SK-N-SH treated with all-trans-retinoic acid at 6 μM for 48 hours (cell line): ENCODE measurements at regions not wholly inside any gene's neighbourhood (a gene's known extent, or its start where the extent isn't known, plus 50 kb on each side); places are given as distances from the start of the nearest gene placed in this dataset.

Experiments
- ATAC-seq: fragments of 200-7000 bp; cut with Tn5 transposase; 3 replicates; pipeline ENCODE4 v1.9.1; 2020; ENCODE audit warnings: mild to moderate bottlenecking, moderate library complexity
- ARNTL ChIP-seq: fragments of 450-650 bp; formaldehyde crosslinking; IDR thresholded peaks from 2 replicates; pipeline ENCODE4 v1.5.0; 2020; ENCODE audit warnings: low read depth, mild to moderate bottlenecking, moderate library complexity, borderline replicate concordance
- BACH2 ChIP-seq: fragments of 250-450 bp; sonication (Bioruptor Pico); IDR thresholded peaks from 2 replicates; pipeline ENCODE4 v1.9.0; 2021; ENCODE audit warnings: mild to moderate bottlenecking, borderline replicate concordance
- CREB5 ChIP-seq: fragments of 250-450 bp; sonication (Bioruptor Pico); IDR thresholded peaks from 2 replicates; pipeline ENCODE4 v1.5.1; 2020; ENCODE audit warnings: low read depth, mild to moderate bottlenecking, moderate library complexity
- CSDC2 ChIP-seq: fragments of 250-450 bp; sonication (Bioruptor Pico); IDR thresholded peaks from 2 replicates; pipeline ENCODE4 v1.5.0; 2020; ENCODE audit warnings: mild to moderate bottlenecking, moderate library complexity
- ESRRG ChIP-seq: fragments of 250-450 bp; sonication (Bioruptor Pico); IDR thresholded peaks from 2 replicates; pipeline ENCODE4 v1.6.1; 2021; ENCODE audit warnings: mild to moderate bottlenecking
- GLIS3 ChIP-seq: fragments of 250-450 bp; sonication (Bioruptor Pico); IDR thresholded peaks from 2 replicates; pipeline ENCODE4 v1.5.0; 2020; ENCODE audit warnings: mild to moderate bottlenecking, moderate library complexity
- ISL1 ChIP-seq: fragments of 250-450 bp; sonication (Bioruptor Pico); IDR thresholded peaks from 2 replicates; pipeline ENCODE4 v2.1.2; 2022; ENCODE audit warnings: mild to moderate bottlenecking, moderate library complexity
- OSR1 ChIP-seq: fragments of 250-450 bp; sonication (Bioruptor Pico); IDR thresholded peaks from 2 replicates; pipeline ENCODE4 v1.8.0; 2022; ENCODE audit warnings: moderate library complexity, mild to moderate bottlenecking, inconsistent platforms
- PATZ1 ChIP-seq: fragments of 250-450 bp; sonication (Bioruptor Pico); IDR thresholded peaks from 2 replicates; pipeline ENCODE4 v1.8.0; 2020; ENCODE audit warnings: mild to moderate bottlenecking, moderate library complexity, borderline replicate concordance
- PPARA ChIP-seq: fragments of 250-450 bp; sonication (Bioruptor Pico); IDR thresholded peaks from 2 replicates; pipeline ENCODE4 v1.5.0; 2020; ENCODE audit warnings: mild to moderate bottlenecking, borderline replicate concordance
- RARB ChIP-seq: fragments of 250-450 bp; sonication (Bioruptor Pico); IDR thresholded peaks from 2 replicates; pipeline ENCODE4 v1.8.0; 2021; ENCODE audit warnings: mild to moderate bottlenecking, moderate library complexity
- SNAI2 ChIP-seq: fragments of 250-450 bp; sonication (Bioruptor Pico); IDR thresholded peaks from 2 replicates; pipeline ENCODE4 v1.5.0; 2020; ENCODE audit warnings: mild to moderate bottlenecking, moderate library complexity
- TCF4 ChIP-seq: fragments of 250-450 bp; sonication (Bioruptor Pico); IDR thresholded peaks from 2 replicates; pipeline ENCODE4 v1.8.0; 2021; ENCODE audit warnings: mild to moderate bottlenecking, moderate library complexity, borderline replicate concordance
- TOX ChIP-seq: fragments of 250-450 bp; sonication (Bioruptor Pico); IDR thresholded peaks from 2 replicates; pipeline ENCODE4 v1.8.0; 2021; ENCODE audit warnings: mild to moderate bottlenecking, moderate library complexity, borderline replicate concordance
- TSHZ2 ChIP-seq: fragments of 250-450 bp; sonication (Bioruptor Pico); IDR thresholded peaks from 2 replicates; pipeline ENCODE4 v1.5.0; 2020; ENCODE audit warnings: mild to moderate bottlenecking, moderate library complexity
- ZC3H10 ChIP-seq: fragments of 250-450 bp; sonication (Bioruptor Pico); IDR thresholded peaks from 2 replicates; pipeline ENCODE4 v1.5.1; 2021; ENCODE audit warnings: mild to moderate bottlenecking, moderate library complexity
- ZFP3 ChIP-seq: fragments of 250-450 bp; sonication (Bioruptor Pico); IDR thresholded peaks from 2 replicates; pipeline ENCODE4 v1.5.0; 2020; ENCODE audit warnings: mild to moderate bottlenecking, moderate library complexity
- ZFP30 ChIP-seq: fragments of 450-650 bp; formaldehyde crosslinking; IDR thresholded peaks from 2 replicates; pipeline ENCODE4 v1.5.0; 2022; ENCODE audit warnings: mild to moderate bottlenecking, moderate library complexity
- ZNF565 ChIP-seq: fragments of 450-650 bp; formaldehyde crosslinking; conservative IDR thresholded peaks from 2 replicates; pipeline ENCODE4 v1.5.0; 2020; ENCODE audit warnings: low read depth, mild to moderate bottlenecking, moderate library complexity
- ZNF70 ChIP-seq: fragments of 450-650 bp; formaldehyde crosslinking; IDR thresholded peaks from 2 replicates; pipeline ENCODE4 v1.5.0; 2020; ENCODE audit warnings: mild to moderate bottlenecking, moderate library complexity
- ZNF8 ChIP-seq: fragments of 450-650 bp; formaldehyde crosslinking; IDR thresholded peaks from 2 replicates; pipeline ENCODE4 v1.5.0; 2020; ENCODE audit warnings: mild to moderate bottlenecking, moderate library complexity

GRCh38 chr10:28160866-28161405 lies 141.9 kb downstream of the MPP7 start:
- no peak for TF ChIP-seq GLIS3 (CRISPR knock-in tag)
- TF ChIP-seq TOX (CRISPR knock-in tag), result no peak
- TF ChIP-seq RARB (CRISPR knock-in tag), result no peak
- TF ChIP-seq BACH2 (CRISPR knock-in tag), result no peak
- no peak for ATAC-seq

GRCh38 chr10:28157379-28157778 lies 145.5 kb downstream of the MPP7 start:
- TF ChIP-seq SNAI2 (no peak), ARNTL (no peak), ISL1 (CRISPR knock-in tag) (no peak), CSDC2 (no peak), ESRRG (CRISPR knock-in tag) (no peak), ZFP30 (CRISPR knock-in tag) (no peak), ZNF565 (CRISPR knock-in tag) (no peak), TSHZ2 (no peak), PATZ1 (CRISPR knock-in tag) (no peak), TCF4 (CRISPR knock-in tag) (no peak), TOX (CRISPR knock-in tag) (no peak), OSR1 (CRISPR knock-in tag) (no peak), ZC3H10 (CRISPR knock-in tag) (no peak), ZFP3 (CRISPR knock-in tag) (no peak), GLIS3 (CRISPR knock-in tag) (no peak), RARB (CRISPR knock-in tag) (no peak), ZNF70 (CRISPR knock-in tag) (no peak), BACH2 (CRISPR knock-in tag) (no peak), CREB5 (CRISPR knock-in tag) (no peak)
- TF ChIP-seq, all 23 proteins: peak for 0
- ATAC-seq, result no peak

- ATAC-seq, result no peak
- TF ChIP-seq TOX (CRISPR knock-in tag) (no peak), ZFP30 (CRISPR knock-in tag) (no peak), TCF4 (CRISPR knock-in tag) (no peak), GLIS3 (CRISPR knock-in tag) (no peak), CREB5 (CRISPR knock-in tag) (no peak), TSHZ2 (no peak), ZNF8 (no peak), OSR1 (CRISPR knock-in tag) (no peak), ISL1 (CRISPR knock-in tag) (no peak), ZC3H10 (CRISPR knock-in tag) (no peak), RARB (CRISPR knock-in tag) (no peak), SNAI2 (no peak), PPARA (CRISPR knock-in tag) (no peak), ARNTL (no peak)
Observed at GRCh38 chr10:28155726-28156125, 147.1 kb downstream of the MPP7 start.
